ENCODE measurements at regions not wholly inside any gene's neighbourhood (a gene's known extent, or its start where the extent isn't known, plus 50 kb on each side); places are given as distances from the start of the nearest gene placed in this dataset.

DNA sequence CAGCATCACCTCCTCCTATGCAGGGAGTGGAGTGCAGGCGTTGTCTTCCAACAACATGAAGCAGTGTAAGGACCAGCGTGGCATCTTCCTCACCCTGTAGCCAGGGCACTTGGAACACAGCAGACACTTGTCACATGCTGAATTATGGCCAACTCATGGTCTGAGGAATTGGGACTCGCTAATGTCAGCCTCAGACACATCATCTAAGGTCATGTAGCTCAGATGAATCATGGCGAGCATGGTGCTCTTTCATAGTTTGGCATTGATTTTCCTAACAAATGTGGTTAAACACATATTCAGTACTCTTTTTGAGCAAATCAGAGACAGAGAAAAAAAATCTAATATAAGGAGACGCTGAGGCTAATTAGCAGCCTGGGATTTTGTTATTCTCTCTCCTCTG is 99.6 kb upstream of the SGCG start:
- TF ChIP-seq, protein P1, sequence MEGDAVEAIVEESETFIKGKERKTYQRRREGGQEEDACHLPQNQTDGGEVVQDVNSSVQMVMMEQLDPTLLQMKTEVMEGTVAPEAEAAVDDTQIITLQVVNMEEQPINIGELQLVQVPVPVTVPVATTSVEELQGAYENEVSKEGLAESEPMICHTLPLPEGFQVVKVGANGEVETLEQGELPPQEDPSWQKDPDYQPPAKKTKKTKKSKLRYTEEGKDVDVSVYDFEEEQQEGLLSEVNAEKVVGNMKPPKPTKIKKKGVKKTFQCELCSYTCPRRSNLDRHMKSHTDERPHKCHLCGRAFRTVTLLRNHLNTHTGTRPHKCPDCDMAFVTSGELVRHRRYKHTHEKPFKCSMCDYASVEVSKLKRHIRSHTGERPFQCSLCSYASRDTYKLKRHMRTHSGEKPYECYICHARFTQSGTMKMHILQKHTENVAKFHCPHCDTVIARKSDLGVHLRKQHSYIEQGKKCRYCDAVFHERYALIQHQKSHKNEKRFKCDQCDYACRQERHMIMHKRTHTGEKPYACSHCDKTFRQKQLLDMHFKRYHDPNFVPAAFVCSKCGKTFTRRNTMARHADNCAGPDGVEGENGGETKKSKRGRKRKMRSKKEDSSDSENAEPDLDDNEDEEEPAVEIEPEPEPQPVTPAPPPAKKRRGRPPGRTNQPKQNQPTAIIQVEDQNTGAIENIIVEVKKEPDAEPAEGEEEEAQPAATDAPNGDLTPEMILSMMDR (conservative IDR thresholded peaks at IDR 0.05; ENCODE audit: low read depth in 2 of 2): no peak
- TF ChIP-seq JUNB (IDR thresholded peaks at IDR 0.05; ENCODE audit: unreplicated experiment) (no peak), EZH2 (IDR thresholded peaks at IDR 0.05; ENCODE audit: low read depth, unreplicated experiment) (no peak), POLR2AphosphoS5 (IDR thresholded peaks at IDR 0.05; ENCODE audit: low read depth) (no peak)

Data from GM23338 (cell line).